LNCaP clone FGC (cell line): ENCODE measurements at regions not wholly inside any gene's neighbourhood (a gene's known extent, or its start where the extent isn't known, plus 50 kb on each side); places are given as distances from the start of the nearest gene placed in this dataset.

Experiments used
- DNase-seq: peaks from one replicate; pipeline ENCODE4 v3.0.0-alpha.2; 2011; ENCODE audit warnings: low read depth
- H3K4me3 ChIP-seq: 2 replicates; pipeline ENCODE4 v1.5.1; 2011; ENCODE audit warnings: mild to moderate bottlenecking, low read depth, low read length, control low read depth
- CTCF ChIP-seq: IDR thresholded peaks from 2 replicates; pipeline ENCODE4 v1.5.1; 2012; ENCODE audit warnings: mild to moderate bottlenecking; ENCODE audit not compliant: control insufficient read depth, insufficient read depth; ENCODE audit errors: extremely low read depth

GRCh38 chr2:107266555-107266954 lies 380.6 kb upstream of the ST6GAL2 start:
- TF ChIP-seq CTCF: no peak
- no peak overlapping the region for H3K4me3 ChIP-seq
- DNase-seq: no peak

GRCh38 chr2:107267086-107267485 lies 381.1 kb upstream of the ST6GAL2 start:
- no peak overlapping the region for H3K4me3 ChIP-seq
- no peak for TF ChIP-seq CTCF
- no peak for DNase-seq

- TF ChIP-seq CTCF: no peak
- DNase-seq: no peak
- no peak overlapping the region for H3K4me3 ChIP-seq
These were observed 390.1 kb upstream of the ST6GAL2 start for GRCh38 chr2:107276034-107276433.

GRCh38 chr2:107278672-107279071 lies 392.7 kb upstream of the ST6GAL2 start:
- DNase-seq: no peak
- TF ChIP-seq CTCF: no peak
- H3K4me3 ChIP-seq: no peak overlapping the region

- TF ChIP-seq CTCF: no peak
- DNase-seq: no peak
- H3K4me3 ChIP-seq: no peak overlapping the region
These were observed 395.7 kb upstream of the ST6GAL2 start for GRCh38 chr2:107281637-107282036.

GRCh38 chr2:107282135-107282534 lies 396.2 kb upstream of the ST6GAL2 start:
- no peak for TF ChIP-seq CTCF
- no peak for DNase-seq
- H3K4me3 ChIP-seq: no peak overlapping the region

GRCh38 chr2:107285621-107286299 lies 399.8 kb upstream of the ST6GAL2 start:
- TF ChIP-seq CTCF: no peak
- DNase-seq: no peak
- no peak overlapping the region for H3K4me3 ChIP-seq
